Osteoblast (primary cell): ENCODE measurements at regions not wholly inside any gene's neighbourhood (a gene's known extent, or its start where the extent isn't known, plus 50 kb on each side); places are given as distances from the start of the nearest gene placed in this dataset.

Source experiments
- DNase-seq: peaks from one replicate; pipeline ENCODE4 v3.0.0; 2011; ENCODE audit warnings: low spot score, mixed read lengths; ENCODE audit not compliant: insufficient read length; ENCODE audit errors: missing footprints
- H2AFZ ChIP-seq: 2 replicates; pipeline ENCODE4 v1.6.0; 2011; ENCODE audit warnings: mild to moderate bottlenecking, low read length
- H3K27ac ChIP-seq: 2 replicates; pipeline ENCODE4 v1.5.1; 2011; ENCODE audit warnings: mild to moderate bottlenecking, low read depth, low read length, moderate library complexity
- H3K27me3 ChIP-seq: 2 replicates; pipeline ENCODE4 v1.6.0; 2012; ENCODE audit warnings: mild to moderate bottlenecking, control low read depth, inconsistent platforms, low read length, moderate library complexity; ENCODE audit not compliant: insufficient read depth
- H3K36me3 ChIP-seq: 2 replicates; pipeline ENCODE4 v1.5.1; 2011; ENCODE audit warnings: mild to moderate bottlenecking, low read length, control low read depth, moderate library complexity; ENCODE audit not compliant: insufficient read depth
- H3K4me1 ChIP-seq: 2 replicates; pipeline ENCODE4 v1.5.1; 2011; ENCODE audit warnings: mild to moderate bottlenecking, low read length, control low read depth, moderate library complexity; ENCODE audit not compliant: insufficient read depth
- H3K4me2 ChIP-seq: 2 replicates; pipeline ENCODE4 v1.6.0; 2011; ENCODE audit warnings: mild to moderate bottlenecking, low read length; ENCODE audit not compliant: insufficient read depth
- H3K4me3 ChIP-seq: fragments of 200-600 bp; sonication (generic); 3 replicates; pipeline ENCODE4 v1.5.1; 2012; ENCODE audit warnings: mild to moderate bottlenecking, low read length, inconsistent platforms; ENCODE audit not compliant: insufficient read depth
- H3K79me2 ChIP-seq: 2 replicates; pipeline ENCODE4 v1.6.0; 2012; ENCODE audit warnings: mild to moderate bottlenecking, low read length, control low read depth, inconsistent platforms; ENCODE audit not compliant: insufficient read depth
- H3K9me3 ChIP-seq: 2 replicates; pipeline ENCODE4 v1.5.1; 2011; ENCODE audit warnings: low read depth, low read length, control low read depth
- H4K20me1 ChIP-seq: 2 replicates; pipeline ENCODE4 v1.6.0; 2012; ENCODE audit warnings: mild to moderate bottlenecking, low read length, control low read depth; ENCODE audit not compliant: insufficient read depth
- TF ChIP-seq, protein P1 (sequence below): IDR thresholded peaks from 2 replicates; pipeline ENCODE4 v1.5.1; 2011; ENCODE audit warnings: mild to moderate bottlenecking, low read depth, low read length, moderate library complexity; ENCODE audit errors: extremely low read depth

DNA sequence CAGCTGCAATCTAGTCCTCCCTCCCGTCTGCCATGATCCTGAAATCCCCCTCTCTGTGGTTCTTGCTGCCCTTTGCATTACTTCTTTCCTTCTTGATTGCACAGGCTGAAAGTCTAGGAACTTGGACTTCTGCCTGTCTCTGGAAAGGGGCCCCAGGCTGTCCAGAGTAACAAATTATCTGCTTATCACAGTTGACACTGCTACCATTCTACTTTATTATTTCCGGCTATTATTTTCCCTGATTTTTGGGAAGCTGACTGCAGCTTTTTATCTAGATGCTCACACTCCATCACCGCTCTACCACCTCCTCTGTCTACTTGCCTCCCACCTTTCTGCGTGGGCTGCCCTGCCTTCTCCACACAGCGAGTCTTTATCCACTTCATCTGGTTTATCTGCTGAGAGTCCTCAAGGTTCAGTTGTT lies 202.1 kb upstream of the PLXNA2 start:
- no peaks in the 10 kb centered on the region for H3K4me1 ChIP-seq
- H3K27me3 ChIP-seq = no peaks in the 10 kb centered on the region
- TF ChIP-seq, protein P1, sequence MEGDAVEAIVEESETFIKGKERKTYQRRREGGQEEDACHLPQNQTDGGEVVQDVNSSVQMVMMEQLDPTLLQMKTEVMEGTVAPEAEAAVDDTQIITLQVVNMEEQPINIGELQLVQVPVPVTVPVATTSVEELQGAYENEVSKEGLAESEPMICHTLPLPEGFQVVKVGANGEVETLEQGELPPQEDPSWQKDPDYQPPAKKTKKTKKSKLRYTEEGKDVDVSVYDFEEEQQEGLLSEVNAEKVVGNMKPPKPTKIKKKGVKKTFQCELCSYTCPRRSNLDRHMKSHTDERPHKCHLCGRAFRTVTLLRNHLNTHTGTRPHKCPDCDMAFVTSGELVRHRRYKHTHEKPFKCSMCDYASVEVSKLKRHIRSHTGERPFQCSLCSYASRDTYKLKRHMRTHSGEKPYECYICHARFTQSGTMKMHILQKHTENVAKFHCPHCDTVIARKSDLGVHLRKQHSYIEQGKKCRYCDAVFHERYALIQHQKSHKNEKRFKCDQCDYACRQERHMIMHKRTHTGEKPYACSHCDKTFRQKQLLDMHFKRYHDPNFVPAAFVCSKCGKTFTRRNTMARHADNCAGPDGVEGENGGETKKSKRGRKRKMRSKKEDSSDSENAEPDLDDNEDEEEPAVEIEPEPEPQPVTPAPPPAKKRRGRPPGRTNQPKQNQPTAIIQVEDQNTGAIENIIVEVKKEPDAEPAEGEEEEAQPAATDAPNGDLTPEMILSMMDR = no peak
- H3K4me3 ChIP-seq = no peak overlapping the region
- no peak overlapping the region for H2AFZ ChIP-seq
- H3K4me2 ChIP-seq = no peak overlapping the region
- H3K27ac ChIP-seq = no peak overlapping the region
- H3K36me3 ChIP-seq = no peaks in the 10 kb centered on the region
- no peaks in the 10 kb centered on the region for H3K9me3 ChIP-seq
- no peak for DNase-seq
- H3K79me2 ChIP-seq = no peaks in the 10 kb centered on the region
- no peaks in the 10 kb centered on the region for H4K20me1 ChIP-seq

DNA sequence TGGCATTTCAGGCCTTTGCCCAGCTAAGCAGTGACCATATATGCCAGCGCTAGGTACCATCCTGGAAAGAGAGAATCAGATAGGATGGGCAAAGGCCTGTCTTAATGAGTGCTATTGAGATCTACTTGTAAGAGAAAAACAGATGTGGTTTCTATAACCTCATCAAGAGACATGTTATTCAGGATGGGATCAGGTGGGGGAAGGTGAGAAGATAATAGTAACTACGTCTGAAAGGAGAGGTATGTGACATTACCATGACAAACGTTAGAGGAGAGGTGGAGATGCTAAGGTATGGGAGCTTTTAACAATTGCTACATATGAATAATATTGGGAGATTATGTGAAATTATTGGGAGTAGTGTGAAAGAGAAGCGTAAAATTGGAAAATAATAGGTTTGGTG lies 204.2 kb upstream of the PLXNA2 start:
- H4K20me1 ChIP-seq = no peaks in the 10 kb centered on the region
- H2AFZ ChIP-seq = no peak overlapping the region
- no peak overlapping the region for H3K27ac ChIP-seq
- H3K27me3 ChIP-seq = no peaks in the 10 kb centered on the region
- H3K4me1 ChIP-seq = no peaks in the 10 kb centered on the region
- TF ChIP-seq, protein P1 = no peak
- no peaks in the 10 kb centered on the region for H3K9me3 ChIP-seq
- DNase-seq = no peak
- H3K36me3 ChIP-seq = no peaks in the 10 kb centered on the region
- no peak overlapping the region for H3K4me2 ChIP-seq
- no peak overlapping the region for H3K4me3 ChIP-seq
- no peaks in the 10 kb centered on the region for H3K79me2 ChIP-seq

DNA sequence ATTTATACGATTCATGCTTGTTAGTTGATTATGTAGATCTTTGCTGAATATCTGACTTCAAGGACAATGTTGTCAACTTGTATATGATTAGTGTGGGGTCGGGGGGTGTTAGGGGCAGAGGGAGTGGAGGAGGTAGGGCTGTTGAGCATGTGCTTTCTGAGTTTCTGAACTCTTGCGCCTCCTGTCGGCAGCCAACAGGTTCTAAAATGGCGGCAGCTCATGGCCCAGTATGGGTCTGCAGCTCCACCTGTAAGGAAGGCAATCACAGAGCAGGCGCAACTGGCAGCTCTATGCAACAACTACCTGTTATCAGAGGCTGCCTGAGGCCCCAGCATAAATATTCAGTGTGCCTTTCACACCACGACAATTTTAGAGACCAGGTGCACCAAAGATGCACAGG lies 205.8 kb upstream of the PLXNA2 start:
- TF ChIP-seq, protein P1 = no peak
- Histone ChIP-seq H3K4me1 (no peaks in the 10 kb centered on the region), H4K20me1 (no peaks in the 10 kb centered on the region), H3K4me3 (no peak overlapping the region), H3K36me3 (no peaks in the 10 kb centered on the region), H3K27ac (no peak overlapping the region), H2AFZ (no peak overlapping the region), H3K79me2 (no peaks in the 10 kb centered on the region), H3K9me3 (no peaks in the 10 kb centered on the region), H3K27me3 (no peaks in the 10 kb centered on the region), H3K4me2 (no peak overlapping the region)
- no peak for DNase-seq

DNA sequence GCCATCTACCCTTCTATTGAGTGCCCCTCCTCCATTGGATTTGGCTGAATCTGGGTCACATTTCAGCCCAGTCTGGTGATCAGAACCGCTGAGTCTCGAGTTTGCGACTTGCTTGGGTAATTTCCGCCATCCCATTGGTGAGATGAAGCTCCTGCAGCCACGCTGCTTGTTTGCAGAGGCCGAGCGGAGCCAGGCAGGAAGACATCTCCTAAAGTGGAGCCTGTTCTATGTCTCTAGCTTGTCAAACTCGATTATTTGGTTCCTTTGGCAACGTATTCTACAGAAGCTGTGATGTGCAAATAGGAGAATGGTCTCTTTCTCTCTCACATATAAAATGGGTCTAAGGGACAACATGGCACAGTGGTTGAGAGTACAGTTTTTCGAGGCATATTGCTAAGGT lies 206.8 kb upstream of the PLXNA2 start:
- TF ChIP-seq, protein P1 = no peak
- H3K4me2 ChIP-seq = no peak overlapping the region
- no peaks in the 10 kb centered on the region for H4K20me1 ChIP-seq
- no peak overlapping the region for H3K27ac ChIP-seq
- H3K4me3 ChIP-seq = no peak overlapping the region
- H2AFZ ChIP-seq = no peak overlapping the region
- no peaks in the 10 kb centered on the region for H3K4me1 ChIP-seq
- no peaks in the 10 kb centered on the region for H3K27me3 ChIP-seq
- no peaks in the 10 kb centered on the region for H3K79me2 ChIP-seq
- H3K36me3 ChIP-seq = no peaks in the 10 kb centered on the region
- DNase-seq = no peak
- no peaks in the 10 kb centered on the region for H3K9me3 ChIP-seq
